Mammary epithelial cell (primary cell): ENCODE measurements at regions not wholly inside any gene's neighbourhood (a gene's known extent, or its start where the extent isn't known, plus 50 kb on each side); places are given as distances from the start of the nearest gene placed in this dataset.

Experiments used
- CTCF ChIP-seq, 2 donors: IDR thresholded peaks in 1 of 2; conservative IDR thresholded peaks in 1 of 2; 2 replicates each; pipeline ENCODE4 v1.5.1; 2011 to 2012; ENCODE audit warnings: inconsistent platforms in 2 of 2, low read length in 2 of 2, mild to moderate bottlenecking in 2 of 2, control low read depth in 1 of 2, low read depth in 1 of 2; ENCODE audit not compliant: insufficient read depth in 1 of 2; ENCODE audit errors: extremely low read depth in 1 of 2
- EZH2 ChIP-seq: IDR thresholded peaks from 2 replicates; pipeline ENCODE4 v1.6.1; 2012; ENCODE audit warnings: low read length, inconsistent platforms, borderline replicate concordance

- TF ChIP-seq CTCF (conservative IDR thresholded peaks at IDR 0.05 in 1 of 2, IDR thresholded peaks at IDR 0.05 in 1 of 2; ENCODE audit: extremely low read depth in 1 of 2, insufficient read depth in 1 of 2, low read depth in 1 of 2, low read length in 2 of 2), result no peak
- TF ChIP-seq EZH2, result no peak
These were observed 53.6 kb upstream of the RWDD3 start for GRCh38 chr1:95180371-95180770.
